ENCODE measurements at regions not wholly inside any gene's neighbourhood (a gene's known extent, or its start where the extent isn't known, plus 50 kb on each side); places are given as distances from the start of the nearest gene placed in this dataset.
"Not testable (repeated sequence)": the region's sequence is repeated elsewhere in the genome, so short reads cannot be mapped to it uniquely, and the experiment has no call there.

- Histone ChIP-seq H3K36me3 (ENCODE audit: low read depth) (no peaks in the 10 kb centered on the region), H3K4me3 (no peak overlapping the region), H3K4me1 (ENCODE audit: low read depth) (no peaks in the 10 kb centered on the region), H3K9me3 (no peaks in the 10 kb centered on the region)
- TF ChIP-seq CTCF (IDR thresholded peaks at IDR 0.05), result no peak
- ATAC-seq (no peak), DNase-seq (no peak)
- intact Hi-C loops (cut with DNase I, micrococcal nuclease), result no loop called here
Observed at GRCh38 chr10:109619914-109620313, 303.4 kb downstream of the XPNPEP1 start.

GRCh38 chr10:109618748-109619147 is 304.6 kb downstream of the XPNPEP1 start:
- intact Hi-C loops (cut with DNase I, micrococcal nuclease), result no loop called here
- DNase-seq, result no peak
- H3K4me3 ChIP-seq, result no peak overlapping the region
- no peak for ATAC-seq
- H3K4me1 ChIP-seq (ENCODE audit: low read depth), result no peaks in the 10 kb centered on the region
- TF ChIP-seq CTCF (IDR thresholded peaks at IDR 0.05), result no peak
- no peaks in the 10 kb centered on the region for H3K9me3 ChIP-seq
- H3K36me3 ChIP-seq (ENCODE audit: low read depth), result no peaks in the 10 kb centered on the region

- TF ChIP-seq CTCF (IDR thresholded peaks at IDR 0.05), result no peak
- ATAC-seq, result peak; percentile 44
- Histone ChIP-seq H3K4me3 (no peak overlapping the region), H3K9me3 (no peaks in the 10 kb centered on the region), H3K36me3 (ENCODE audit: low read depth) (no peaks in the 10 kb centered on the region), H3K4me1 (ENCODE audit: low read depth) (no peaks in the 10 kb centered on the region)
- DNase-seq, result no peak
- intact Hi-C loops (cut with DNase I, micrococcal nuclease), result no loop called here
Observed at GRCh38 chr10:109618301-109618700, 305.0 kb downstream of the XPNPEP1 start.

GRCh38 chr10:109616359-109616980 is 306.8 kb downstream of the XPNPEP1 start:
- TF ChIP-seq CTCF (IDR thresholded peaks at IDR 0.05), result no peak
- Histone ChIP-seq H3K4me1 (ENCODE audit: low read depth) (no peaks in the 10 kb centered on the region), H3K36me3 (ENCODE audit: low read depth) (no peaks in the 10 kb centered on the region), H3K9me3 (no peaks in the 10 kb centered on the region), H3K4me3 (no peak overlapping the region)
- intact Hi-C loops (cut with DNase I, micrococcal nuclease), result no loop called here
- no peak for ATAC-seq
- no peak for DNase-seq

- DNase-seq; H3K4me3 ChIP-seq; intact Hi-C loops (cut with DNase I, micrococcal nuclease); H3K36me3 ChIP-seq (ENCODE audit: low read depth); H3K9me3 ChIP-seq; H3K4me1 ChIP-seq (ENCODE audit: low read depth); ATAC-seq: not testable (repeated sequence)
Observed at GRCh38 chr10:109595356-109595755, 328.0 kb downstream of the XPNPEP1 start.

- no peak for TF ChIP-seq CTCF (IDR thresholded peaks at IDR 0.05)
- intact Hi-C loops (cut with DNase I, micrococcal nuclease), result no loop called here
- no peak for ATAC-seq
- DNase-seq, result no peak
- H3K4me3 ChIP-seq, result no peak overlapping the region
- H3K36me3 ChIP-seq (ENCODE audit: low read depth), result no peaks in the 10 kb centered on the region
- H3K9me3 ChIP-seq, result no peaks in the 10 kb centered on the region
- H3K4me1 ChIP-seq (ENCODE audit: low read depth), result no peaks in the 10 kb centered on the region
Observed at GRCh38 chr10:109593682-109594081, 329.6 kb downstream of the XPNPEP1 start.

Data from mucosa of descending colon (tissue), 3 donors.